GM13977 (cell line): ENCODE measurements at regions not wholly inside any gene's neighbourhood (a gene's known extent, or its start where the extent isn't known, plus 50 kb on each side); places are given as distances from the start of the nearest gene placed in this dataset.

ENCODE experiments used
- DNase-seq: peaks from one replicate; pipeline ENCODE4 v3.0.0; 2012; ENCODE audit warnings: low spot score
- CTCF ChIP-seq: IDR thresholded peaks from 2 replicates; pipeline ENCODE4 v1.5.1; 2012; ENCODE audit warnings: mild to moderate bottlenecking, control low read depth; ENCODE audit not compliant: insufficient read depth; ENCODE audit errors: extremely low read depth, missing control alignments
- in situ Hi-C: fragments of 300-500 bp; cut with MboI; formaldehyde crosslinking; loops from one replicate; pipeline ENCODE4 v1.12.0; 2022; ENCODE audit warnings: low sequenced_read_pairs, low pct_unique_long_range_greater_than_20kb, mixed read lengths, inconsistent platforms; ENCODE audit not compliant: unreplicated experiment

DNA sequence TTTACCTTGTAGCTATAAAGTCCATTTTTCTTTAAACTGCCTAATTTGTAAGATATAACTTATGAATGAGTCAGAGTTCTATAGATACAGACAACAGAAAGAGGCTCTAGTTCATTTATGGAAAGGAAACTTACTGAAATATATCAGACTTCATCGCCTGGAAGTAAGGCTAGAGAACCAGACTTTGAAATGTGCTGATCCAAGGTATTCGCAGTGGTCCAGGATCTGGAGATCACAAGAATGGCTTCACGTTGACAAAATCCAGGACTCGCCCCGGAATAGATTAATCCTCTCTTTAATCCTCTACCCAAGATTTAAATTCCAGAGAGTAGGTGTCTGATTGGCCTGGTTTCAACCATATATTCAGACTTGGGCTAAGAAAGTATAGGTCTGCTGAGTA lies 69.1 kb upstream of the LOC128125822 start:
- TF ChIP-seq CTCF: no peak
- in situ Hi-C loops: no loop called here
- no peak for DNase-seq

- no peak for TF ChIP-seq CTCF
- peak; percentile 75 for DNase-seq
- in situ Hi-C loops: no loop called here
Observed at GRCh38 chr6:63504777-63505384, 67.4 kb upstream of the LOC128125822 start.

GRCh38 chr6:63507096-63507495 lies 65.2 kb upstream of the LOC128125822 start:
- no peak for DNase-seq
- peak; percentile 32 for TF ChIP-seq CTCF
- in situ Hi-C loops: no loop called here

GRCh38 chr6:63509652-63510352 lies 62.5 kb upstream of the LOC128125822 start:
- no peak for TF ChIP-seq CTCF
- in situ Hi-C loops: no loop called here
- peak; percentile 13 for DNase-seq

DNA sequence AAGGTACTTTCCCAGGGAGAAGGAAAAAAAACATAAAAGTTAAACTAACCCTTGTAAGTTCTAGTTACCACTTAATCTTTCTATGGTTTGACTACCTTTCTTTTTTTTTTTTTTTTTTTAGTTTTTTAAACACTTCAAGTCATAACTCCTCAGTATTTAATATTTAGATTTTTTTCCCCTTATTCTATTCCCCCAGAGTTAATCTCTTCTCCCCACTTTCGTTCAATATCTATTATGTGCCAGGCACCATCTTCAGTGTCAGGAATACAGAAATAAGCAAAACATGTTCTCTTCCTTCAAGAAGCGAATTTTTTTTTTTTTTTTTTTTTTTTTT lies 62.0 kb upstream of the LOC128125822 start:
- TF ChIP-seq CTCF: no peak
- DNase-seq: no peak
- in situ Hi-C loops: no loop called here

DNA sequence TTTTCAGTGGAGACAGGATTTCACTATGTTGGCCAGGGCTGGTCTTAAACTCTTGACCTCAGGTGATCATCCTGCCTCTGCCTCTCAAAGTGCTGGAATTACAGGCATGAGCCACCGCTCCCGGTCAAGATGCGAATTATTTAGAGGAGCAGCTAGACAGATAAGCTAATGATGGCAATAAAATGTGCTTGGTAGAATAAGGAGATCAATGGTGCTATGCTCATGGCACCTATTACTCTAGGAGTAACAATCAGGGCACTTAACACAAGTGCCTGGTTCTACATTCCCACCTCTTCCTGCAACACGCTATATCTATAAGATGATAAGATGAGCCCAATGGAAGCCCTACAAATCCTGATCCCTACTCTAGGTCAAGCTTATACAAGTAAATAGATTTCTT lies 61.4 kb upstream of the LOC128125822 start:
- TF ChIP-seq CTCF: no peak
- no peak for DNase-seq
- in situ Hi-C loops: no loop called here
